HG02610 (cell line): ENCODE measurements at regions not wholly inside any gene's neighbourhood (a gene's known extent, or its start where the extent isn't known, plus 50 kb on each side); places are given as distances from the start of the nearest gene placed in this dataset.
"Not testable (repeated sequence)": the region's sequence is repeated elsewhere in the genome, so short reads cannot be mapped to it uniquely, and the experiment has no call there.

Source experiments
- ATAC-seq: cut with Tn5 transposase; IDR thresholded peaks from one replicate; pipeline ENCODE4 v1.9.1; 2021; ENCODE audit warnings: mild to moderate bottlenecking, moderate library complexity; ENCODE audit not compliant: unreplicated experiment

DNA sequence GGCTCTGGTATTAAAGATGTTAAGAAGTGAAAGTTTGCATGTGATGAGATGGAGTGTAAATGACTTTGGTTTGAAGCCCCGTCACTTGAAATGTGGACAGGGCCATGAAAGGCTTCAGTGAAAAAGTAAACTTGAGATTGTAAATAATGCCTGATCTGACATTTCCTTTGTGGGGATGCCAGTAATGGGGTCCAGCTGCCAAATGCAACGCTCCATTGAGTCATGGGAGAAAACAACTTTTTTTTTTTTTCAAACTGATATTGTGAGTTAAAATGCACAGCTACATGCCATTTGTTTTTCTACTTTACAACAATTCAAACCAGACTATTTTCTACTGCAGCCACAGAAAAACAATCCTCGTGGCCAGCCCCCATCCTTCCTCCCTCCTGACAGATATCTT is 327.0 kb upstream of the TNC start:
- ATAC-seq: no peak

DNA sequence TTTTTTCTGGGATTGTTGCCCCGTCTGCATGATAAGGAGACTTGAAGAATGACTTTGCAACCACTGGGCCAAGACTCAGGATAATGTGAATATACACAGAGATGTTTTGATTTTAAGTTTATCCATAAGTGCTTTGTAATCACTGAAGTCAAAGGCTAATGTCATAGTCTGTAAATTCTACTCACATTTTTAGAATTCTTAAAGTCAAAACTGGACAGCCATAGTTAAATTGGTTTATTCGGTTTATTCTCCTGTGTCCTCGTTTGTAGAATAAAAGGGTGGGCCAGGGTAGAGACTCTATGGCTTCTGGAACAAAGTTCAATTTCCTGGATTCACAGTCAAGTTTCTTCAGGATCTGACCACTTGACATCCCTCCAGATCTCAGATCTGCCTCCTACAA is 327.7 kb upstream of the TNC start:
- ATAC-seq: no peak

- ATAC-seq: no peak
Measured at GRCh38 chr9:115456515-115456914, 338.6 kb upstream of the TNC start.

DNA sequence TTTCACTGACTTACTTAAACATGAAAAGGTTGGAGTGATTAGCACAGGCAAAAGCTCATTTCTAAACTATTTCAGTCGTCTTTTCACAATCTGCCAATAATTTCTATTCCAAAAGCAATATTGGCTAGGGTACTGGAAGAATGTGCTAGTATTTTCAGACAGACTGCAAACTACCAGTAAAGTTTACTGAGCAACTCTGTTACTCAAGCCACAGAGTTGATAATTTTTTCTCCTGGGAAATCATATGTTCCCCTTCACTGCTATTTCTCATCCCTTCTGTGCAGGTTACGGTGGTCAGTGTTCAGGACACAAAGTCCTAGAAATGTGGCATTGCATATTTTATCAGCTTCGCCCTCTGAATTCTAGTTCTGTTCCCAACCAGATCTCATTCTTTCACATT is 343.3 kb upstream of the TNC start:
- no peak for ATAC-seq

DNA sequence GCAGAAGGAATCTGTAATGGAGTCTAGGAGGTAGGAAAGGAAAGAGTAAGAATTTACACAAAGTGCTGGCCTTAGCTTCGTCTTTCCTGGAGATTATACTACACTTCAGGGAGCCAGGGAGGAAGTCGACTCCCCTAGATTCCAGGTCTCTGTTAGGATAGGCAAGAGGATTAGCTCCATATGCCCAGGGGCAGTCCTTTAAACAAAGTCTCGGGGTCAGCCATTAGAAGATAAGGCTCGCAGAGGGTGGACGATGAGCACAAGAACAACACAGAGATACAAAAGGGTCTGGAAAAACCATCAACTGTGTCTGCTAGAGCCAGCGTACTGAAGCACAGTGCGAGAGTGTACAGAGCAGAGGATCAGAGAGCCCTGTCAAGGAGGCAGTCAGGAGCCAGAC is 344.7 kb upstream of the TNC start:
- no peak for ATAC-seq

- ATAC-seq: no peak
Measured at GRCh38 chr9:115466756-115467155, 348.8 kb upstream of the TNC start.

GRCh38 chr9:115469841-115470240 is 351.9 kb upstream of the TNC start:
- no peak for ATAC-seq

DNA sequence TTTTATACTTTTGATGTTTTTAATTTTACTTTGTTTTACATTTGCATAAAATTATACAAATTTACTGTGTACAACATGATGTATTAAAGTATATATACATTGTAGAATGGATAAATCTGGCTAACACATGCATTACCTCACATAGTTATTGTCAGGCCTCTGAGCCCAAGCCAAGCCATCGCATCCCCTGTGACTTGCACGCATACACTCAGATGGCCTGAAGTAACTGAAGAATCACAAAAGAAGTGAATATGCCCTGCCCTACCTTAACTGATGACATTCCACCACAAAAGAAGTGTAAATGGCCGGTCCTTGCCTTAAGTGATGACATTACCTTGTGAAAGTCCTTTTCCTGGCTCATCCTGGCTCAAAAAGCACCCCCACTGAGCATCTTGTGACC is 355.1 kb upstream of the TNC start:
- ATAC-seq: not testable (repeated sequence)

DNA sequence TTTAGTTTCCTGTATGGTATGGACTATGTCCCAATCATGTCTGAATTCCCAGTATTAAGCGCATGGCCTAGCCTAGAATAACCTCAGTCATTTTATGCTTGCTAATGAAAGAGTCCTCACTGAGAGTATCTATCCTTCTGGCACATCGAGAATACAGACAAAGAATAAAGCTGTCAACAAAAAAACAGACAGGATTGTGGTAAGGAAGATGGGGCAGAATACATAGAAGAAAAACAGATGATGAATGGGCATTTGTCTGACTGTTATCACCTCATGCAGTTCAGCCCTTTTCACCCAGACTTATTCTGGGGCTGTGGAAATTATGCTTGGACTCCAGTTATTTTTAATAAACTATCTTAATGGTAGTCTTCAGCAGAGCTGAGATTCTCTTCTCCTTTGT is 363.8 kb upstream of the TNC start:
- no peak for ATAC-seq

DNA sequence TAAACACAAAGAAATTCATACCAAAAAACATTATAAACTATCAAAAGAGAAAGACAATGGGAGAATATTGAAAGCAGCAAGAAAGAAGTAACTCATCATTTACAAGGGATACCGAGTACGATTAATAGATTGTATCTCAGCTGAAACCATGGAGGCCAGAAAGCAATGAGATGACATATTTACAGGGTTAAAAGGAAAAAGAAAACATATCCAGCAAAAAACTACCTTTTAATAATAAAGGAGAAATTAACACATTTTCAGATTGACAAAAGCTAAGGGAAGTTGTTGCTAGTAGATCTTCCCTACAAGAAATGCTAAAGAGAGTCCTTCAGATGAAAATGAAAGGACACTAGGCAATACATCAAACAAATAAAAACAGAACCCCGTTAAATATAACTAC is 364.8 kb upstream of the TNC start:
- no peak for ATAC-seq

GRCh38 chr9:115492869-115493268 is 374.9 kb upstream of the TNC start:
- no peak for ATAC-seq

GRCh38 chr9:115494393-115494792 is 376.4 kb upstream of the TNC start:
- ATAC-seq: no peak

DNA sequence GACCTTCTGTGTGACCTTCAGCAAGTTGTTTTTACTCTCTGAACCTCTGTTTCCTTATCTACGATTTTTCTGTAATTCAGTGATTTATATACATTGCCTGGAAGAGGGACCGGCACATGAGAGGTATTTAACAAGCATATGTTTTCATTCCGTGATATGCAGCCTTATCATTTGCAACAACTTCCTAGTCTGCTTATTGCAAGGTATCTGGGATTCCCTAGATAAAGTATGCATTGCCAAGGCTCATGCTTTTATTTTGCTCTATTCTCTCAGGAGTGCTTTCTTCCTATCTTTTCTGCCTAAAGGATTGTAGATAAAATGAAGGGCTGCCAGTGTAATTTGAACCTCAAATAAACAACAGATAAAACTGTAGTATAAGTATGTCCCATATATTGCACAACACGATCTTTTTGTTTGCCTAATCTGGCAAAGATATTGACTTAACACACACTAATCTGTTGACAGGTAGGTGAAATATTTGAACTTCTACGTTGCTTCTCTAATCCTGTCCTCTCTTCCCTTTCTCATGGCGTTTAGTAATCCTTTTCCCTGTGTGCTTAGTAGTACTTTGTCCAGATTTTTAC is 377.2 kb upstream of the TNC start:
- ATAC-seq: no peak

DNA sequence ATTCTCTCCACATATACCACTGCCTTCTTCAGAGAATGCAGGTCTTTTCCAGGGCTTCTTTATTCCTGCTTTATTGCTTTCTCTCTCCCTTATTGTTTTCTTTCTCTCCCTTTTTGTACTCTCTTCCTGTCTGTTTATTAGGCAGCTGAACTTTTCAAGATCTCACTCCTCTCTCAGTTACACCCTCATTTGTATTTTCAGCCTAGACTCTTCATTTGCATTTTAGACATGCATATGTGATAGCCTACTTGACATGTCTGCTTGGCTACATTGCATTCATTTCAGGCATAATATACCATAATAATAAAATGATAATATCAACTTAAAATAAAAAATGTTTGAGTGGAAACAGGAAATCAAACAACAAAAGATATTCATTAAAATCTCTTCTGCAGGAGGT is 377.9 kb upstream of the TNC start:
- no peak for ATAC-seq

DNA sequence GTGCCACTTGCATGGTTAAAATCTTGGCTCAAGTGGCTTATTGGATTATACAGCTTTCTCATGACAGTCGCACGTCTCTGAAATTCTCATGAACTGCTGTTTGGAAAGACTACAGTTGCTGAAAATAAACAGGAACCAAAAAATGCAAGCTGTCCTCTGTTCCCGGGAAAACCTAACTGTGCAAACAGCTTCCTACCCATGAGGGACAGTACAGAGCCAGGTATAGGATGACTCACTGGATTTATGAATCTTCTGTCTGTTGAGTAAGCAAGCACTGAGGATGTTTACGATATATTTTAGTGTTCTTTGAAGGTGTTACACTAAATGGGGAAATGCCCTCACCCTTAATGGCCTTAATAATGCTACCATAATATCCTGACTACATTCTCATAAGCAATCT is 380.3 kb upstream of the TNC start:
- no peak for ATAC-seq

GRCh38 chr9:115507148-115507547 is 389.2 kb upstream of the TNC start:
- ATAC-seq: no peak

GRCh38 chr9:115513148-115513547 is 395.2 kb upstream of the TNC start:
- no peak for ATAC-seq

GRCh38 chr9:115514454-115514853 is 396.5 kb upstream of the TNC start:
- no peak for ATAC-seq

DNA sequence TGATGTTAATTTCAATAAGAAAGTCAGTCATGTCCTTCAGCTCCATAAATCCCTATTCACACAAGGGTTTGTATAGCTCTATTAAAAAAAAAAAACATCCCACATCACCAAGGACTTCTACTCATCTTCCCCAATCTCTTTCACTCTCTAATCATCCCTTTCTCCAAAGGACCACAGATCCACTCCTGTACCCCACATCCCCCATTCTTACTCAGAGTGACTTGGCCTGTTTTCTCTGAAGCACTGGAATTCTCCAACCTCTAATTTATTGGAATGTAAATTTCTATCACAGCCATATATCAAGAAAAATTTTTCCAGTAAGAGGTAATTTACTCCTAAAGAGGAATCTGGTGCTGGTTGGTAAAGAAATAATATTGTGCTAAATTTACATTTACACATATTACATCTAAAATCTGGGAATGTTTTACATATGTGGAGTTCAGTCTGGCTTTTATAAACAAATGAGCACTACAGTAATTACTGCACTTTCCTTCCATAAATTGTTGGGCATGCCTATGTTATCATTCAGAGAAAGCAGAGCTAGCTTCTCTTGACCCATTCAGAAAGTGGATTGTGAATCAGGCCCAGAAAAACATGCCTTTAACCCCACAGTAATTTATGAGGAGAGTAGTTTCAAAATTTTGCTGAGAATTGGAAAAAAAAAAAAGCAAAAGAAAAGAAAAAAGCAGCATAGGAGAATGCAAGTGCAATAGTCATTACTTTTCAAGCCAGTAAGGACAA is 399.5 kb upstream of the TNC start:
- no peak for ATAC-seq

DNA sequence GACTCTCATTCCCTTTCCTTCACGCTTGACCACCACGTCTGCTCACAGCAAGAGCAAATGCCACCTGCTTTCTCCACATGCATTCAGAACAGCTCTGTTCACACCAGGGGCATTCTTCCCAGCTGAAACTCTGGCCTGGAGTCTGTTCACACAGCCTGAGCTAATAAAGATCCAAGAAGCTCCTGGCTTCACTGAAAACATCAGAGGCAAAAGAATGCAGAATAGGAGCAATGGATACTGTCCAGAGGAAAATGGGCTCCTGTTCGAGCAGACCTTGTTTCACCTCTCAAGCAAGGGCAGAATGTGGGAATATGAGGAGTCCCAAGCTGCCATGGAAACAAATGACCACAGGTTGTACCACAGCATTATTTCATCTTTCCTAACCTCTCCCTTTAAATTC is 402.7 kb upstream of the TNC start:
- no peak for ATAC-seq

DNA sequence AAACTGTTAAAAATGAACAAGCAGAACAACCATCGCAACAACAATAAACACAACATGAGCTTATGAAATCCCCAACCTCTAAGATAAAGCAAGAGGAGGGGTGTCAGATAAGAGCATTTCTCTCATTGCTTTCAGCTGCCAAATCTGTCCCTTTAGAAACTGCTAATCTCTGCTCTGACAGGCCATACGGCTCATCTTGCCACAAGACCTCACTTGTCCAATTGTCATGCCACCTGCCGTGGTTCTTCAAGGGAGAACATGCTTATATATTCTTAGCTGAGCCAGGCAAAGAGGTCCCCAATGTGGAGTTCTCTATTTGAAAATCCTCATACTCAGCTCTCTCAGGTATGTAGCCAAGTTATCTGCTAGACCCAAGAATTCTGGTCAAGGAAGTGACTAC is 405.0 kb upstream of the TNC start:
- no peak for ATAC-seq

DNA sequence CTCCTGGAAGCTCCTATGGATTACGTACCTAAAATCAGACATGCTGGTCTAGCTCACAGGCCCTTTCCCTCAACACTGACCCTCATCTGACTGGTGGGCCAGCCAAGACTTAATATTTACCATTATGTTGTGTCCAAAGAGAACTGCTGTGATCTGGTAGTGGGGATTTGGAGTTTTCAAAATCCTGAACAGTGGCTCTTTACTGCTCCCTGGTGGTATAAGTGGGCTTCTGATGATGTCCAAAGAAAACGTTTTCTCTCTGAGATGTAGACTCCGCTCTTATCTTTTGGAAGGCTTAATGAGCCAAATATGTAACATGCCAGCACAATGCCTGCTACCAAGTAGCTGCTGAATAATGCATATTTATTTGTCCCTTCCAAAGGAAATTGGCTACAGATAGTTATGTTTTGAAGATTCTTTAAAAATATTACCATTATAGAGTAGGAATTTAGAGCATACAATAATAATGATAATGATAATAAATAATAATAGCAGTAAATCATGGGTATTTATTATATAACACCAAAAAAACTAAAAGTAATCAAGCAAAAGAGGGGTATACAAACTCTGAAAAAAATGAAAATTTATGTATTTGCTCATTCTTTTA is 406.6 kb upstream of the TNC start:
- no peak for ATAC-seq
